OCI-LY7 (cell line): ENCODE measurements at regions not wholly inside any gene's neighbourhood (a gene's known extent, or its start where the extent isn't known, plus 50 kb on each side); places are given as distances from the start of the nearest gene placed in this dataset.

Experiments used
- CTCF ChIP-seq: fragments of 200-600 bp; sonication (generic); conservative IDR thresholded peaks from 2 replicates; pipeline ENCODE4 v1.5.1; 2014; ENCODE audit warnings: mild to moderate bottlenecking, antibody characterized with exemption, low read length, moderate library complexity, mixed read lengths
- EZH2phosphoT487 ChIP-seq: fragments of 200-600 bp; sonication (generic); IDR thresholded peaks from 2 replicates; pipeline ENCODE4 v1.6.1; 2018; ENCODE audit warnings: low read depth, borderline replicate concordance, mild to moderate bottlenecking, mixed run types, antibody characterized with exemption, low read length, moderate library complexity, mixed read lengths

GRCh38 chr11:95641495-95641894, 148.1 kb downstream of the FAM76B start:
- TF ChIP-seq CTCF (no peak), EZH2phosphoT487 (no peak)
